Body of pancreas (tissue), 4 donors: ENCODE measurements at regions not wholly inside any gene's neighbourhood (a gene's known extent, or its start where the extent isn't known, plus 50 kb on each side); places are given as distances from the start of the nearest gene placed in this dataset.

Experiments used
- ATAC-seq: fragments of 150-250 bp; one replicate; pipeline ENCODE4 v1.9.1; 2016
- DNase-seq, 4 donors: peaks; one replicate each; pipeline ENCODE4 v3.0.0-alpha.2; 2019
- H3K27ac ChIP-seq, 4 donors: fragments of 200-600 bp; sonication (generic); 1 replicate in 3 of 4; 2 replicates in 1 of 4; pipeline versions ENCODE4 v1.5.1 to v1.6.1; 2016 to 2019; ENCODE audit warnings: mild to moderate bottlenecking in 1 of 4, mixed read lengths in 1 of 4, moderate library complexity in 1 of 4
- H3K27me3 ChIP-seq, 2 donors: fragments of 200-600 bp; sonication (generic); one replicate each; pipeline ENCODE4 v1.6.0; 2016; ENCODE audit warnings: mild to moderate bottlenecking in 1 of 2
- H3K36me3 ChIP-seq, 2 donors: fragments of 200-600 bp; sonication (generic); replicated peaks in 1 of 2; 2 replicates each; pipeline ENCODE4 v1.5.1; 2016; ENCODE audit warnings: low read depth in 2 of 2; ENCODE audit not compliant: insufficient read depth in 1 of 2
- H3K4me1 ChIP-seq: fragments of 200-600 bp; sonication (generic); one replicate; pipeline ENCODE4 v1.6.0; 2016
- H3K4me3 ChIP-seq, 2 donors: fragments of 200-600 bp; sonication (generic); 1 replicate in 1 of 2; 2 replicates in 1 of 2; pipeline ENCODE4 v1.5.1; 2016 to 2019
- H3K9me3 ChIP-seq, 3 donors: fragments of 200-600 bp; sonication (generic); 1 replicate in 2 of 3; 2 replicates in 1 of 3; pipeline ENCODE4 v1.5.1; 2016
- CTCF ChIP-seq, 7 experiments: fragments of 450-650 bp in 4 of 7; fragments of 200-600 bp in 3 of 7; sonication (generic) in 3 of 7; IDR thresholded peaks; one replicate each; pipeline ENCODE4 v1.5.1; 2016 to 2019; ENCODE audit warnings: antibody characterized with exemption in 7 of 7
- POLR2A ChIP-seq, 3 donors: fragments of 450-650 bp; IDR thresholded peaks; one replicate each; pipeline ENCODE4 v1.6.1; 2016; ENCODE audit warnings: antibody characterized with exemption in 3 of 3, mild to moderate bottlenecking in 2 of 3
- WGBS, 2 donors: methylation state at CpG; one replicate each; pipeline ENCODE4 v1.1.5; 2017; 5-methylcytosine and 5-hydroxymethylcytosine counted together
- intact Hi-C: fragments of 100-400 bp; cut with DNase I; formaldehyde crosslinking; loops from one replicate; pipeline ENCODE4 v1.15.1; 2023

DNA sequence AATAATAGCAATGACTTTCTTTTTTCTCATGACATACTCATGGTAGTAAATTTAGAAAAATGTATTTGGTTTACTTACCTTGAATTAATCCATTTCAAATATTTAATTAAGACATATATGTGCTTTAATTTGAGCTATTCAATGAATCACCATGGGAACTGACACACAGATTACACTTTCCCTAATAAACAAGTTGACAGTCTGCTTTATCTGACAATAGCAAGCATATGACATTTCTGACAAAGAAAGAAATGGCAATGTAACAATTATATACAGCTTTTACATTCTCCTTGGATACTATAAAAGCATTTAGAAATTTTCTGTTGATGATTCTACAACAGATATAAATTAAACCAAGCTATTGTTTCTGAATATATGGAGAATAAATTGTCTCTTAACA lies 382.5 kb downstream of the CYLC2 start:
- no peaks in the 10 kb centered on the region for H3K9me3 ChIP-seq
- no peak for TF ChIP-seq CTCF (IDR thresholded peaks at IDR 0.05)
- TF ChIP-seq POLR2A (IDR thresholded peaks at IDR 0.05), result no peak
- H3K4me3 ChIP-seq, result no peak overlapping the region
- DNase-seq (no peak), ATAC-seq (no peak)
- H3K27me3 ChIP-seq, result no peaks in the 10 kb centered on the region
- H3K4me1 ChIP-seq, result no peaks in the 10 kb centered on the region
- H3K27ac ChIP-seq, result no peak overlapping the region
- H3K36me3 ChIP-seq, result no peaks in the 10 kb centered on the region
- intact Hi-C loops, result no loop called here

DNA sequence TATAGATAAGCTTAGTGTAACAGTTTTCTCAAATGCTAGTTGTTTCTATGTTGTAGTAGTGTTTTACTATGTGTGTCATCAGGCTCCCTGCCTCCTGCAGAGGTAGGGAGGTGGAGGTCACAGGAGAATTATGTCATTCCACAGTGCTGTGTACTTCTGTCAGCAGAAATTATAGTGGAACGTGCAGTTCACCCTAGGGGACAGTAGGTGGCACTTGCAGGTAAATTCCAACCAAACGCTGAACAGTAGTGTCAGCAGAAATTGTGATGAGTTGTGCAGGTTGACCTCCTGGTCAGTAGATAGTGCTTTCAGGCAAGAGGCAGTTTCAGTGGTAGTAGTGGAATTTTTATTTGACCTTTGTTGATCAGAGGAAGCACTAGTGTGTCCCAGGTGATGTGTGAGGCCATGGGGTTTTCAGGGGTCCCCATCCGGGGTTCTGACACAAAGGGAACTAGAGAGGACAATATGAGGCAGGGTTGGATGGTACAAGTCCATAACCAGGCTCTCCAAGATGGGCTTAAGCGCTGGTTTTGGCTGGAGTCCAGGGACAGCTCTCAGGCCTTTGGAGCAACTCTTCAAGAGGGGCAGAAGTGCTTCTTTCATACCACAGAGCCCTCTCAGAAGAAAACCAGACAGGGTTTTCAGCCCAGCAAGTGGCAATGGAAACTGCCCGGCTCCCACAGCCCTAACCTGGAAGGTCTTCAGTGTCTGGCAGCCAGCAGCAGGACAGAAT lies 402.9 kb downstream of the CYLC2 start:
- intact Hi-C loops, result no loop called here
- Histone ChIP-seq H3K27me3 (no peaks in the 10 kb centered on the region), H3K36me3 (no peaks in the 10 kb centered on the region), H3K4me3 (no peak overlapping the region), H3K9me3 (no peaks in the 10 kb centered on the region), H3K27ac (no peak overlapping the region), H3K4me1 (no peaks in the 10 kb centered on the region)
- DNase-seq (peak; percentile 57 to 67 (median 64)), ATAC-seq (peak; percentile 90)
- TF ChIP-seq POLR2A (IDR thresholded peaks at IDR 0.05) (no peak), CTCF (IDR thresholded peaks at IDR 0.05) (peak; percentile 32 to 74 (median 66))
- 41 to 48% methylated on average over 5 of the region's 5 CpGs for WGBS, 2 donors

- H3K27ac ChIP-seq, result no peak overlapping the region
- H3K9me3 ChIP-seq, result no peaks in the 10 kb centered on the region
- no peaks in the 10 kb centered on the region for H3K4me1 ChIP-seq
- H3K4me3 ChIP-seq, result no peak overlapping the region
- WGBS, 2 donors, result 69 to 77% methylated on average over 3 of the region's 3 CpGs
- intact Hi-C loops, result no loop called here
- ATAC-seq, result no peak
- TF ChIP-seq CTCF (IDR thresholded peaks at IDR 0.05) (no peak), POLR2A (IDR thresholded peaks at IDR 0.05) (no peak)
- no peak for DNase-seq
- no peaks in the 10 kb centered on the region for H3K27me3 ChIP-seq
- no peaks in the 10 kb centered on the region for H3K36me3 ChIP-seq
Measured at GRCh38 chr9:103399535-103399934, 404.4 kb downstream of the CYLC2 start.

DNA sequence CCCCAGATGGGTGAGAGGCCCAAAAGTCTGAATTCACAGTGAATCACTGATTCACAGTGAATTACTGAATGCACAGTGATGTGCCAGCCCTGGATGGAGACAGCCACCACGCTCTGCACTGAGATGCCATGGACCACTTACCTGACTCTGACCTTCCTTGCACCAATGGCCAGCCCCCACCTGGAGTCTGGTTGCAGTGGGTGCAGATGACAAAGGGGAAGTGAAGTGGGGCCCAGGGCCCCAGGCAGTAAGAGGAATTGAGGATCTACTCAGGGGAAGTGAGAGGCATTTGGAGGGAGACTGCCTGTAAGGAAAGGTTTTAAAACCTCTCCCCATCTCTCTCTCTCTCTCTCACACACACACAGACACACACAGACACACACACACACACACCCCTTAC lies 412.1 kb downstream of the CYLC2 start:
- no peak overlapping the region for H3K27ac ChIP-seq
- no peaks in the 10 kb centered on the region for H3K9me3 ChIP-seq
- no peak for ATAC-seq
- H3K4me1 ChIP-seq, result no peaks in the 10 kb centered on the region
- intact Hi-C loops, result no loop called here
- TF ChIP-seq CTCF (IDR thresholded peaks at IDR 0.05) (no peak), POLR2A (IDR thresholded peaks at IDR 0.05) (no peak)
- 91 to 100% methylated on average over 1 of the region's 1 CpG for WGBS, 2 donors
- no peaks in the 10 kb centered on the region for H3K27me3 ChIP-seq
- H3K36me3 ChIP-seq, result no peaks in the 10 kb centered on the region
- no peak overlapping the region for H3K4me3 ChIP-seq
- DNase-seq, result no peak

GRCh38 chr9:103410059-103410458 lies 414.9 kb downstream of the CYLC2 start:
- H3K27me3 ChIP-seq, result no peaks in the 10 kb centered on the region
- H3K36me3 ChIP-seq, result no peaks in the 10 kb centered on the region
- TF ChIP-seq CTCF (IDR thresholded peaks at IDR 0.05), result no peak
- TF ChIP-seq POLR2A (IDR thresholded peaks at IDR 0.05), result no peak
- no peak overlapping the region for H3K27ac ChIP-seq
- intact Hi-C loops, result no loop called here
- no peak for DNase-seq
- H3K4me3 ChIP-seq, result no peak overlapping the region
- H3K4me1 ChIP-seq, result no peaks in the 10 kb centered on the region
- ATAC-seq, result no peak
- WGBS, 2 donors, result 66 to 67% methylated on average over 4 of the region's 4 CpGs
- H3K9me3 ChIP-seq, result no peaks in the 10 kb centered on the region
